Activated T-helper 9 cell treated with anti-CD3 and anti-CD28 coated beads, Interleukin-2, amount 50 U/mL, for 16 hours (primary cell): ENCODE measurements at regions not wholly inside any gene's neighbourhood (a gene's known extent, or its start where the extent isn't known, plus 50 kb on each side); places are given as distances from the start of the nearest gene placed in this dataset.
"Not testable (repeated sequence)": the region's sequence is repeated elsewhere in the genome, so short reads cannot be mapped to it uniquely, and the experiment has no call there.

Experiments used
- DNase-seq: peaks from one replicate; pipeline ENCODE4 v3.0.0-alpha.2; 2020; ENCODE audit warnings: low read depth

DNA sequence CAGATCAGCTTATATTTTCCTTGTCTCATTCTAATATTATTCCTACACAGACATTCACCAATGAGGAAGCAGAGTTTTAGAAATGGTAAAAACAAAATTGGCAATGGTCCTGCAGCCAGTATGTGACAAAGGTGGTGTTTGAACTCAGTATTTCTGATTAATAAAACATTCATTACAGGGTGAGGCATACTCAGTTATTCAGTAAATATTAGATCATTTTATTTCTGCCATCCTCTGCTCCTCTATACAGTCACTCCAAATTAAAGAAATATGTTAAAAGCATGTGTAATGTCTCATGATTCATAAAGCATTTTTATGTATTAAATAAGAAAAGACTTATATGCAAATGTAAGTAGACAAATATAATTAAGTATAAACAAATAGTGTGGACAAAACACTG is 684.6 kb upstream of the ACO1 start:
- no peak for DNase-seq

- no peak for DNase-seq
Observed at GRCh38 chr9:31700252-31701045, 684.0 kb upstream of the ACO1 start.

DNA sequence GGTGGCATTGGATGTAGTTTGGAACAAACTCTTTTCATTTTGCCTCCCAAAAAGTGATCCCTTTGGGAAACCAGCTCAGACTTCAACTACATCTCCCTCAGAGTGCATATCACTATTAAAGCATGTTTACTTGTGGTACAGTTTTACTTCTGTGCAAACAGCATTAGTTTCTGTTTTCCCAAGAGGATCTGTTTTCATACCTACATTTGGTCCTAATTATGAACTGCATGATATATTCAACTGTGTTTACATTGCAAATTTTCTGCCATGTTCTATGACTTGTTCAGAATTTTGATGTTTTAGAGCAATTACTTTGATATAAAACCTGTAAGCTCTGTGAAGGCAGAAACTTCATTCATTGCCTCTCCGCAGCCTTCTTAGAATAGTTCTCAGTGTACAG is 681.5 kb upstream of the ACO1 start:
- DNase-seq, result no peak

GRCh38 chr9:31715250-31715649 is 669.2 kb upstream of the ACO1 start:
- DNase-seq, result no peak

GRCh38 chr9:31719262-31719661 is 665.2 kb upstream of the ACO1 start:
- no peak for DNase-seq

DNA sequence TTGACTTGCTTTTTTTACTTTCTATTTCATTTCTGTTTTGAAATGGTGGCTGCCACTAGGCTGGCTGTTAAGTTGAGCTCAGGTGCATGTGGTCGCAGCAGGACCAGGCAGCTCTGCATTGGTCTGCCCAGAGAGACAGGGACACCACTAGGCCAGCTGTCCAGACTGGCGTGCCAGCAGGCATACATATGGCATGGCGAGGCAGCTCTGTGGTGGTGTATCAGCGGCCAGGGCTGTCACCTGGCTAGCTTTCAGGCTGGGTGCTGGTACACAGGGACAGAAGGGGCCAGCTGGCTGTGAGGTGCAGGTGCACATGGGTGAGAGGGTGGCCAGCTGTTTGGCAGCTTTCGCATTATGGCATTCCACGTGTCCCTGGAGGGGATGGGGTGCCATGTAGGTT is 654.0 kb upstream of the ACO1 start:
- no peak for DNase-seq

- no peak for DNase-seq
Observed at GRCh38 chr9:31733166-31733565, 651.3 kb upstream of the ACO1 start.

GRCh38 chr9:31736581-31737179 is 647.8 kb upstream of the ACO1 start:
- no peak for DNase-seq

GRCh38 chr9:31740705-31741104 is 643.7 kb upstream of the ACO1 start:
- no peak for DNase-seq

DNA sequence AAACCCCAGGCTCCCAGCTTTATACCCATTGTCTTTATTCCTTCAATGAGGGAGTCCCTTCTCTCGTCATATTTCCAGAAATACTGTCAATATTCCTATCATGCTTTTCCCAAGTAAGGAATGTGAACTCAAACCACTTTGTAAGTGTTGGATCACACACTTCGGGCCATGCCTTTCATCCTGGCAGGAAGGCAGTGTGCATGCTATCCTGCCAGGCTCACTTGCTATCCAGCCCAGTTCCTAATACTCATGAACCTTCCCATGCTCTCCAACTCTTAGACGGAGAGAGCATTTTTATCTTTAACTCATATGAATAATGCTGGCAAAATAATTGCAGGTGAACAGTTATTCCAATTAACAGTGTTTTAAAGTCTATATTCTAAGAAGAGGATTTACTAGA is 639.9 kb upstream of the ACO1 start:
- DNase-seq, result no peak

DNA sequence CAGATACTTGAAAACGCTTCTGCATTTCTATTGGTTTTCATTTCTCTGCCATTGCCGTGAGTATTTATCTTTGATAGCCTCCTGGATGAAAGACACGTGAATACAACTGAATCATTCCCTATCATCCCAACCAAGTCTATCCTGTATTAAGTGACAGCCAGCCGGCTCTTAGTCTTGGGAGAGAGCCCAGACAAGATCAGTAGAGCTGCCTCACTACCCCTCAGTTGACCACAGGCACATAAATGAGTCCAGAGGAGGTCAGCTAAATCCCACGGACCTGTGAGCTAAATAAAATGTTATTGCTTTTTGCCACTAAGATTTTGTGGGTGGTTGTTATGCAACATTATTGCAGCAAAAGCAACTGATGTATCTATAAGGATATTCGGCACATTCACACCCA is 639.0 kb upstream of the ACO1 start:
- no peak for DNase-seq

GRCh38 chr9:31745886-31746285 is 638.6 kb upstream of the ACO1 start:
- DNase-seq, result no peak

GRCh38 chr9:31753756-31754155 is 630.7 kb upstream of the ACO1 start:
- DNase-seq, result no peak

GRCh38 chr9:31759703-31760102 is 624.7 kb upstream of the ACO1 start:
- DNase-seq, result no peak

DNA sequence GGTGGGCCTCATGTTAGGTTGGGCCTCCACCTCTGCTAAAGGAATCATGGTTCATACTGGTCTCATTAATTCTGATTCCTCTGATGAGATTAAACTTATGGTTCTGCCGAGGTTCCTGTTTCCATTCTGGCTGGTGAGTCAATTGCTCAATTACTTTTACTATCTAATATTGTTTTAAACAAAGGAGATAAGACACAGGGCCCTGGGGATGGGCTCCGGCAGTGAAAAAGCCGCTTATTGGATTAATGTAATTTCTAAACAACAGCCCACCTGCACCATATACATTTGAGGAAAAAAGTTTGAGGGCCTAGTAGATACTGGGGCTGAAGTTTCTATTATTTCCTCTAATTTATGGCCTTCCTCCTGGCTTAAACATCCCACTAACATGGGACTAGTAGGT is 610.4 kb upstream of the ACO1 start:
- not testable (repeated sequence) for DNase-seq

DNA sequence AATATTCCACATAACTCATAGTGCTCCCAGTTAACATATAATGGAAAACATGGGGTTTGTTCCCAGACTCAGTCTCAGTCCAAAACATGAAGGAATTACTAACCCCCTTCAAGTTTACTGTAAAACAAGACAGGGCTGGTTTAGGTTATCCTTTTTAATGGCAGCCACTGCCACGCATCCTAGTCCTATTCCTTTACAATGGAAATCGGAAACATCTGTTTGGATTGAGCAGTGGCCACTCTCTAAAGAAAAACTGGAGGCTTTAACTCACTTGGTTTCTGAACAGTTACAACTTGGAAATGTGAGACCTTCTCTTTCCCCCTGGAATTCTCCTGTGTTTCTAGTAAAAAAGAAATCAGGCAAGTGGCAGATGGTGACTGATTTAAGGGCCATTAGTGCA is 609.9 kb upstream of the ACO1 start:
- no peak for DNase-seq

DNA sequence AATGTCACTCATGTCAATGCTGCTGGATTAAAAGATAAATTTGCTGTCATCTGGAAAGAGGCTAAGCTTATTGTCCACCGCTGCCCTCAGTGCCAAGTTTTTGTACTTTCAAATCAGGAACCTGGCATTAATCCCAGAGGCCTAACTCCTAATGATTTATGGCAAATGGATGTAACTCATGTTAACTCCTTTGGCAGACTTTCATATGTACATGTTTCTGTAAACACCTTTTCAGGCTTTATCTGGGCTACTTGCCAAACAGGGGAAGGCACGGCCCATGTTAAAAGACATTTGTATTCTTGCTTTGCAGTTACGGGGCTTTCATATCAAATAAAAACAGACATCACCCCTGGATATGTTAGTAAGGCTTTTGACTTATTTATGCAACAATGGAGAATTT is 608.0 kb upstream of the ACO1 start:
- DNase-seq, result no peak

- DNase-seq, result no peak
Observed at GRCh38 chr9:31783491-31783890, 601.0 kb upstream of the ACO1 start.

DNA sequence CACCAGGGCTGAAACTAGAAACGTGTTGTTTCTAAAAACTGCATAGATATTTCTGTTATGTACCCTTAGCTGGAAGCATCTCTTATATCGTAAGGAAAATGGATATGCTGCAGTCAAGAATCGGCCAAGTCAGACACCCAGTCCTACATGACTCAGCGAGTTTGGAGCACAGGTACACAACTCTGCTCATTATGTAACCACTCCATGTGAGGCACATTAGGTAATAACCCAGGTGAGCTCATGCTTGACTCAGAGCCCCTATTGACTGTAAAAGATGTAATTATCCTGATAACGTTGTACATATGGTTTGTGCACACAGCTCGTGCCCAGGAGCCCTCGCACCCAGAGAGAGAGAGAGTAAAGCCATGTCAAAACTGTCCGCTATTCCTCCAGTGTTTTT is 593.7 kb upstream of the ACO1 start:
- DNase-seq, result no peak

DNA sequence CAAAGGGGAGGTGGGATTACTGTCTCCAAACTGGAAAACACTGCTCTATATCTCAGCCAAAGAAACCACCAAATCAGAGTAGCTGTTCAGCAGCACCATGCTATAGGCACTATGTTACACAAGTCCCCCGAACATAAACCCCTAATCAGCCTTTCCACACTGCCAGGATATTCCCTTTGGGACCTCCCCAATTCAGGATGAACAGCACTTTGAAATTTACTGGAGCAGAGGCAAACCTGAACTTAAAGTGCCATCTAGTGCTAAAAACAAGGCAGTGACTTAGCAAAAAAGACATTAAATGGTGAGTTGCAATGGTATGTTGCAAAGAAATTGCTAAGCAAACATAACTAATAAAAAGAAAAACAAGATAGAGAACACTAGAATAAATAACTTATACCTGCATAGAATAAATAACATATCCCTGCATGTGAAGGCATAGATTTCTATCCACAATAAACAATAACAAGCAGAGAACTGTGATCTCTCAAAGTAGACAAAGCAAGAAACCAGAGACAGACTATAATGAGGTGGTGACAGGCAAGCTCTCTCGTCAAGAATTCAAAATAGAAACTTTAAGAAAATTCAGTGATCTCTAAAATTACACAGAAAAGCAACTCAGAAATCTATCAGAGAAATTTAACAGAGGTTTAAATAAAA is 584.4 kb upstream of the ACO1 start:
- no peak for DNase-seq

DNA sequence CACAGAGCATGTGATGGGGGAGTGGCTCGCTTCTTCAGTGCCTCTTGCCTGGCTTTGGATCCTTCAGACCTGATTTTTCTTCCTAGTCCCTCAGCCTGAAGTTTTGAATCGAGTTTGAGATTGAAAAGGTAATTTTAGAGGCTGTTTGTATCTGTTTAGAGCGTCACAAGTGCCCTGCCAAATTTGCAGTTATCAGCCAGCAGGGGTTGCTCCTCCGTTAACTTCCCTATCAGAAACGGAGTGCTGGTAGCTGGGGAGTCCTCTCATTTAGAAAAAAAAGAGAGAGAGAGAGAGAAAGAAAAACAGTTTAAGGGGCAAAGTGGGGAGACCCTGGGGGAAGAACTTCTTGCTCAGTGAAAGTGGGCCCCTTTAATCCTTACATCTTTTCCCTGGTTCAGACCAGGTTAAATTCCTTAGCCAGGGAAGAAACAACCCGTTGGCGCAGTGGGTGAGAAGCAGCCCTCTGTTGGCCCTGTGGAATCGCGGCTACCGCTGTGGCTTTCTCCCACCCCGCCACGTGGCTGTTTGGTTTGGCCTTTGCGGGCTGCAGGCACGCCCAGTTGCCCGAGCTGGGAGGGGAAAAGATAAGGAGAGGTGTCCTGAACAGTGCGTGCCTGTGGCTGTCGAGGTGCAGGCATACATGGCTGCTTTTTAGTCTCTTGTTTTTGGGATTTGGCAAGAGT is 576.7 kb upstream of the ACO1 start:
- DNase-seq, result no peak

DNA sequence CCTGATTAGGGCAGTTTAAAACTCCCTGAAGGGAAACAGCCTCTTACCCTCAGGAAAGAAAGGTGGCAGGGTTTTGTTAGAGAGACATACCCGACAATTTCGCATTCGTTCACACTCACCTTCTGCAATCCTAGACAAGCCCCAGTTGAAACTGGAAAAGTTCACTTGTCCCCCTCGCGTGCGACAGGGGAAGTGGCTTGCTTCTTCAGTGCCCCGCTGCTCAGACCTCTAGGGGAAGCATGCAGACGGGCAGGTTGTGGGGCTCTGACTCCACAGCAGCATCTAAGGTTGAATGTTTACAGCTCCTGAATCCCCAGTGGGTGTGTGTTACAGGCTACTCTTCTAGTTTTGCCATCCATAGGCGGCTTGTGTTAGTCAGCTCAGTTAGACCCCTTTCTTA is 575.7 kb upstream of the ACO1 start:
- no peak for DNase-seq

DNA sequence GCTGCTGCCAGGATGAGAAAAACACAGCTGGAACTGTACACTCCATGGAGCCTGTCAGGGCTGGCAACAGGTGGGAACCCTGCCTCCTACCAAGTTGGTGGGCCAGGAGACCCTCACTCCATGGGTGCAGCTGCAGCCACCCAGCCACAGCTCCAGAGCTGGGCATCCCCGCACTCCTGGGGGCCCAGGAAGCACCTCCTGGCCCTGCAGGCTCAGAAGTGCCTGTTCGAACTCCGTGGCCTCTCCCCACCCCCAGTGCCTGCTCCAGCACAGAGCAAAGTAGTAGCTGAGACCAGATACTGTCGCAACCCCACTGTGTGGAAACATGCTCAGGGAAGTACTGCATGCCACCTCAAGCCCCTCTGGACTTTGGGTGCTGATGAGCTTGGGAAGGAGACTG is 564.0 kb upstream of the ACO1 start:
- no peak for DNase-seq
